SK-N-SH treated with all-trans-retinoic acid at 6 μM for 48 hours (cell line): ENCODE measurements at regions not wholly inside any gene's neighbourhood (a gene's known extent, or its start where the extent isn't known, plus 50 kb on each side); places are given as distances from the start of the nearest gene placed in this dataset.

Experiments used
- ATAC-seq: fragments of 200-7000 bp; cut with Tn5 transposase; 3 replicates; pipeline ENCODE4 v1.9.1; 2020; ENCODE audit warnings: mild to moderate bottlenecking, moderate library complexity
- ARNTL ChIP-seq: fragments of 450-650 bp; formaldehyde crosslinking; IDR thresholded peaks from 2 replicates; pipeline ENCODE4 v1.5.0; 2020; ENCODE audit warnings: low read depth, mild to moderate bottlenecking, moderate library complexity, borderline replicate concordance
- BACH2 ChIP-seq: fragments of 250-450 bp; sonication (Bioruptor Pico); IDR thresholded peaks from 2 replicates; pipeline ENCODE4 v1.9.0; 2021; ENCODE audit warnings: mild to moderate bottlenecking, borderline replicate concordance
- CSDC2 ChIP-seq: fragments of 250-450 bp; sonication (Bioruptor Pico); IDR thresholded peaks from 2 replicates; pipeline ENCODE4 v1.5.0; 2020; ENCODE audit warnings: mild to moderate bottlenecking, moderate library complexity
- ESRRG ChIP-seq: fragments of 250-450 bp; sonication (Bioruptor Pico); IDR thresholded peaks from 2 replicates; pipeline ENCODE4 v1.6.1; 2021; ENCODE audit warnings: mild to moderate bottlenecking
- GLIS3 ChIP-seq: fragments of 250-450 bp; sonication (Bioruptor Pico); IDR thresholded peaks from 2 replicates; pipeline ENCODE4 v1.5.0; 2020; ENCODE audit warnings: mild to moderate bottlenecking, moderate library complexity
- ISL1 ChIP-seq: fragments of 250-450 bp; sonication (Bioruptor Pico); IDR thresholded peaks from 2 replicates; pipeline ENCODE4 v2.1.2; 2022; ENCODE audit warnings: mild to moderate bottlenecking, moderate library complexity
- OSR1 ChIP-seq: fragments of 250-450 bp; sonication (Bioruptor Pico); IDR thresholded peaks from 2 replicates; pipeline ENCODE4 v1.8.0; 2022; ENCODE audit warnings: moderate library complexity, mild to moderate bottlenecking, inconsistent platforms
- PPARA ChIP-seq: fragments of 250-450 bp; sonication (Bioruptor Pico); IDR thresholded peaks from 2 replicates; pipeline ENCODE4 v1.5.0; 2020; ENCODE audit warnings: mild to moderate bottlenecking, borderline replicate concordance
- SNAI2 ChIP-seq: fragments of 250-450 bp; sonication (Bioruptor Pico); IDR thresholded peaks from 2 replicates; pipeline ENCODE4 v1.5.0; 2020; ENCODE audit warnings: mild to moderate bottlenecking, moderate library complexity
- TCF4 ChIP-seq: fragments of 250-450 bp; sonication (Bioruptor Pico); IDR thresholded peaks from 2 replicates; pipeline ENCODE4 v1.8.0; 2021; ENCODE audit warnings: mild to moderate bottlenecking, moderate library complexity, borderline replicate concordance
- TOX ChIP-seq: fragments of 250-450 bp; sonication (Bioruptor Pico); IDR thresholded peaks from 2 replicates; pipeline ENCODE4 v1.8.0; 2021; ENCODE audit warnings: mild to moderate bottlenecking, moderate library complexity, borderline replicate concordance
- ZC3H10 ChIP-seq: fragments of 250-450 bp; sonication (Bioruptor Pico); IDR thresholded peaks from 2 replicates; pipeline ENCODE4 v1.5.1; 2021; ENCODE audit warnings: mild to moderate bottlenecking, moderate library complexity
- ZFP3 ChIP-seq: fragments of 250-450 bp; sonication (Bioruptor Pico); IDR thresholded peaks from 2 replicates; pipeline ENCODE4 v1.5.0; 2020; ENCODE audit warnings: mild to moderate bottlenecking, moderate library complexity
- ZFP30 ChIP-seq: fragments of 450-650 bp; formaldehyde crosslinking; IDR thresholded peaks from 2 replicates; pipeline ENCODE4 v1.5.0; 2022; ENCODE audit warnings: mild to moderate bottlenecking, moderate library complexity
- ZNF565 ChIP-seq: fragments of 450-650 bp; formaldehyde crosslinking; conservative IDR thresholded peaks from 2 replicates; pipeline ENCODE4 v1.5.0; 2020; ENCODE audit warnings: low read depth, mild to moderate bottlenecking, moderate library complexity
- ZNF70 ChIP-seq: fragments of 450-650 bp; formaldehyde crosslinking; IDR thresholded peaks from 2 replicates; pipeline ENCODE4 v1.5.0; 2020; ENCODE audit warnings: mild to moderate bottlenecking, moderate library complexity
- ZNF8 ChIP-seq: fragments of 450-650 bp; formaldehyde crosslinking; IDR thresholded peaks from 2 replicates; pipeline ENCODE4 v1.5.0; 2020; ENCODE audit warnings: mild to moderate bottlenecking, moderate library complexity
- TF ChIP-seq, protein P1 (sequence below): fragments of 250-450 bp; sonication (Bioruptor Pico); IDR thresholded peaks from 2 replicates; pipeline ENCODE4 v1.8.0; 2021; ENCODE audit warnings: low read depth, mild to moderate bottlenecking, moderate library complexity, borderline replicate concordance
- TF ChIP-seq, protein P2 (sequence below): fragments of 250-450 bp; sonication (Bioruptor Pico); IDR thresholded peaks from 2 replicates; pipeline ENCODE4 v1.8.0; 2020; ENCODE audit warnings: mild to moderate bottlenecking, moderate library complexity, borderline replicate concordance
- TF ChIP-seq, protein P3 (sequence below): fragments of 250-450 bp; sonication (Bioruptor Pico); IDR thresholded peaks from 2 replicates; pipeline ENCODE4 v1.5.1; 2020; ENCODE audit warnings: low read depth, mild to moderate bottlenecking, moderate library complexity
- TF ChIP-seq, protein P4 (sequence below): fragments of 250-450 bp; sonication (Bioruptor Pico); IDR thresholded peaks from 2 replicates; pipeline ENCODE4 v1.5.1; 2021; ENCODE audit warnings: mild to moderate bottlenecking, moderate library complexity

DNA sequence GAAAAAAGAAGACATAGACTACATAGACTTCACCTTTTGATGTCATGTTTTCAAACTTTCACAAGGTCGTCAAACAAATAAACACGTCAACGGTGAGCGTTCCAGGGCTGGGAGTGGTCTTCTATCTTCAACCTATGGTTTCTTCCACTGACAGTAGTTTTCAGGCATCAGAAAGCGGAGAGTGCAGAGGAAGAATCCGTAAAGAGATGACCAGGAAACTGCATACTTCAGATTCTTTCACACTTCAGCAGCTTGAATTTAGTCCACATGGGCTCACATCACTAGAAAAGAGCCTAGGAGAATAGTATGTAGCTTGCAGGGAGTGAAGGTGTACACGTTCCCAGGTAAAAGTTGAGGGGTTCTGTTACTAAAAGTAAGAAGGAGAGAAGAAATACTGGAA is 58.5 kb downstream of the NPY1R start:
- no peak for ATAC-seq
- TF ChIP-seq, protein P1, sequence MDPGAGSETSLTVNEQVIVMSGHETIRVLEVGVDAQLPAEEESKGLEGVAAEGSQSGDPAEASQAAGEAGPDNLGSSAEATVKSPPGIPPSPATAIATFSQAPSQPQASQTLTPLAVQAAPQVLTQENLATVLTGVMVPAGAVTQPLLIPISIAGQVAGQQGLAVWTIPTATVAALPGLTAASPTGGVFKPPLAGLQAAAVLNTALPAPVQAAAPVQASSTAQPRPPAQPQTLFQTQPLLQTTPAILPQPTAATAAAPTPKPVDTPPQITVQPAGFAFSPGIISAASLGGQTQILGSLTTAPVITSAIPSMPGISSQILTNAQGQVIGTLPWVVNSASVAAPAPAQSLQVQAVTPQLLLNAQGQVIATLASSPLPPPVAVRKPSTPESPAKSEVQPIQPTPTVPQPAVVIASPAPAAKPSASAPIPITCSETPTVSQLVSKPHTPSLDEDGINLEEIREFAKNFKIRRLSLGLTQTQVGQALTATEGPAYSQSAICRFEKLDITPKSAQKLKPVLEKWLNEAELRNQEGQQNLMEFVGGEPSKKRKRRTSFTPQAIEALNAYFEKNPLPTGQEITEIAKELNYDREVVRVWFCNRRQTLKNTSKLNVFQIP (CRISPR knock-in tag): no peak
- TF ChIP-seq GLIS3 (CRISPR knock-in tag) (no peak), ZFP3 (no peak), ZNF565 (CRISPR knock-in tag) (no peak), CSDC2 (CRISPR knock-in tag) (no peak), ISL1 (CRISPR knock-in tag) (no peak)
- TF ChIP-seq, protein P2, sequence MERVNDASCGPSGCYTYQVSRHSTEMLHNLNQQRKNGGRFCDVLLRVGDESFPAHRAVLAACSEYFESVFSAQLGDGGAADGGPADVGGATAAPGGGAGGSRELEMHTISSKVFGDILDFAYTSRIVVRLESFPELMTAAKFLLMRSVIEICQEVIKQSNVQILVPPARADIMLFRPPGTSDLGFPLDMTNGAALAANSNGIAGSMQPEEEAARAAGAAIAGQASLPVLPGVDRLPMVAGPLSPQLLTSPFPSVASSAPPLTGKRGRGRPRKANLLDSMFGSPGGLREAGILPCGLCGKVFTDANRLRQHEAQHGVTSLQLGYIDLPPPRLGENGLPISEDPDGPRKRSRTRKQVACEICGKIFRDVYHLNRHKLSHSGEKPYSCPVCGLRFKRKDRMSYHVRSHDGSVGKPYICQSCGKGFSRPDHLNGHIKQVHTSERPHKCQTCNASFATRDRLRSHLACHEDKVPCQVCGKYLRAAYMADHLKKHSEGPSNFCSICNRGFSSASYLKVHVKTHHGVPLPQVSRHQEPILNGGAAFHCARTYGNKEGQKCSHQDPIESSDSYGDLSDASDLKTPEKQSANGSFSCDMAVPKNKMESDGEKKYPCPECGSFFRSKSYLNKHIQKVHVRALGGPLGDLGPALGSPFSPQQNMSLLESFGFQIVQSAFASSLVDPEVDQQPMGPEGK (CRISPR knock-in tag): no peak
- TF ChIP-seq, protein P3, sequence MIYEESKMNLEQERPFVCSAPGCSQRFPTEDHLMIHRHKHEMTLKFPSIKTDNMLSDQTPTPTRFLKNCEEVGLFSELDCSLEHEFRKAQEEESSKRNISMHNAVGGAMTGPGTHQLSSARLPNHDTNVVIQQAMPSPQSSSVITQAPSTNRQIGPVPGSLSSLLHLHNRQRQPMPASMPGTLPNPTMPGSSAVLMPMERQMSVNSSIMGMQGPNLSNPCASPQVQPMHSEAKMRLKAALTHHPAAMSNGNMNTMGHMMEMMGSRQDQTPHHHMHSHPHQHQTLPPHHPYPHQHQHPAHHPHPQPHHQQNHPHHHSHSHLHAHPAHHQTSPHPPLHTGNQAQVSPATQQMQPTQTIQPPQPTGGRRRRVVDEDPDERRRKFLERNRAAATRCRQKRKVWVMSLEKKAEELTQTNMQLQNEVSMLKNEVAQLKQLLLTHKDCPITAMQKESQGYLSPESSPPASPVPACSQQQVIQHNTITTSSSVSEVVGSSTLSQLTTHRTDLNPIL (CRISPR knock-in tag): no peak
- TF ChIP-seq, all 23 proteins: peak for 0

DNA sequence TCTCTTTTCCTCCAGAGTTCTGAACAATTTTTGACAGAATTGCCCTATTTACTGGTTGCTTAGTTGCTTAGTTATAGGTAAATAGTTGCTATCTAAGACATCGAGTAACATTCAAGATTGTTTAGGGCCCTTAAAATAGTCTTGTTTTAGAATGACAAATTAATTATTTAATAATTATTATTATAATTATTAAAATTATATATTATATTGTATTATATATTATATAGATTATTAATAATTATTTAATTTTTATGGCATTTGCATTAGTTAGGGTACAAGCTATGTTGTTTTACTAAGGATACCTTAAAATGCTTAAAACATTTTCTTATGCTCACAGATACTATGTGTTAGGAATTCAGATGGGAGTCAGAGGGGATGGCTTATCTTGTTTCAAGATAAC is 59.2 kb downstream of the NPY1R start:
- no peak for TF ChIP-seq ZFP3
- ATAC-seq: no peak

DNA sequence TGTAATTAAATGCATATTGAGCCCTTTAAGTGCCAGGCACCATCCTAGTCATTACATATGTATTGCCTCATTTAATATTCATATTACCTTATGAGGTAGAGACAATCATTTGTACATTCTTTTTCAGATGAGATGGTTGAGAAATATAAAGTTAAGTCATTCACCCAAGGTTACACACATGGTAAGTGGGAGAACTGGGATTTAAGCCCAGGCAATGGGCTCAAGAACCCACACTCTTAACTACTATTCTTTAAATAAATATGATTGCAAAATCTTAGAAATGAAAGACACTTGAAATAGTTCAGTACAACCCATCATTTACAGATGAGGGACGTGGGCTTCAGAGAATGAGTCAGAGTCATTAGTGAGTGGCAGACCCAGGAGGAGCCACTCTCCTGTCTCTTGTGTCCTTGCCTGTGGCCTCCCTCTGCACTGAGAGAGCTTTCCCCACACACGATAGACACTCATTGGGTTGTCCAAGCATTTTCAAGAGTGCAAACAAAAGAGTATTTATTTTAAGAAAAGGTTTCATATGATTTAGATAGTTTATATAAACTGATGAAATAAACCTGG is 60.8 kb downstream of the NPY1R start:
- TF ChIP-seq ESRRG (no peak), ZNF8 (CRISPR knock-in tag) (no peak)
- ATAC-seq: no peak

DNA sequence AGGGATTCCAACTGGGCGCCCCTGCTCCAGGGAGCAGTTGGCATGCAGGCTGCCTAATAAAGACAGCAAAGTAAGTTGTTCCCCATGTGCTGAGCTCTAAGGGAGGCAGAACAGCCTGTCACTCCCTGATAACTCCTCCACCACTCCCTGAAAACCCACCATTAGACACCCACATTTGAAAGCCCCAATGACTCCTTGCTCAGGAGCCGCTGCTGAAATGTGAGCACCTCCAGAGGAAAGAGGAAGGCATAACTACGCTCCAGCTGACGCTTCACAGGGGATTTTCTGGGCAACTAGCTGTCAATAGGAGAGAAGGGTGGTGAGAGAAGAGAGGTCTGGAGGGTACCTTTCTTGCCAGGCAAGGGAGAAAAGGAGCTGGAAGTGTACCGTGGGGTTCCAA is 62.5 kb downstream of the NPY1R start:
- TF ChIP-seq ESRRG: no peak
- no peak for TF ChIP-seq GLIS3 (CRISPR knock-in tag)
- no peak for TF ChIP-seq ZFP3
- TF ChIP-seq ARNTL (CRISPR knock-in tag): no peak
- TF ChIP-seq ZNF565 (CRISPR knock-in tag): no peak
- TF ChIP-seq BACH2 (CRISPR knock-in tag): no peak
- no peak for ATAC-seq

DNA sequence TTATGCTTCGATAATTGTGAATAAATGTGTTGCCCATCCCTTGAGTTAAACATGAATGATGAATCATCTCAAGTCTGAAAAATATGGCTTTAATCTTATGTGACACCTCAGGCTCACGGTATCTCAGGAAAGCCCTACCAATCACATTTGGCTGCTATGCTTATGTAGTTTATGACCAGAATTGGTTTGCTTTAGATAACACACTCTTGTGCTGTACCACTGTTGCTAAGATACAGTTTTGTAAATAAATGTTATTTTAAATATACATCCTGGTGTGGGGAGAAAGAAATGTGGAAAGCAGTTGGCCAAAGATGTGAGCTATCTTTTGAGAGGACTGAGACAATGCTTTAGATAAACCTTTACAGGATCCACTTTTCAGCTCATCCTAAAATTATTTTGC is 63.2 kb downstream of the NPY1R start:
- ATAC-seq: no peak

DNA sequence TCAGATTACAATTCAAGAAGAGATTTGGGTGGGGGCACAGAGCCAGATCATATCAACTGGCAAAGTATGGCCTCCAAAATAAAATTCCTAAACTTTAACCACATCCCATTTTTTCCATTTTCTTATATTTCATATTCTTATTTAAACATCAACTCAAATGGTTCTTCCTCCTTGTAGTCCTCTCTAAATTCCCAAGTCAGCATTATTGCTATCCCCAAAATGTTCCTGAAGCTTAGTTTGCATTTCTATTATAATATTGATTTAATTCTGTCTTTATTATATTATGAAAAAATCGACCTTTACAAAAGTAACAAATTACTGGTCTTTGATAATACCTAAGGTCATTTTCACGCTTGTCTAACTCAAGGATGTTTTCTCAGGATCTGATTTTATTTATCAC is 67.5 kb downstream of the NPY1R start:
- no peak for ATAC-seq
- TF ChIP-seq SNAI2 (CRISPR knock-in tag): no peak
- no peak for TF ChIP-seq ZFP30 (CRISPR knock-in tag)
- TF ChIP-seq CSDC2 (CRISPR knock-in tag): no peak
- TF ChIP-seq, protein P4, sequence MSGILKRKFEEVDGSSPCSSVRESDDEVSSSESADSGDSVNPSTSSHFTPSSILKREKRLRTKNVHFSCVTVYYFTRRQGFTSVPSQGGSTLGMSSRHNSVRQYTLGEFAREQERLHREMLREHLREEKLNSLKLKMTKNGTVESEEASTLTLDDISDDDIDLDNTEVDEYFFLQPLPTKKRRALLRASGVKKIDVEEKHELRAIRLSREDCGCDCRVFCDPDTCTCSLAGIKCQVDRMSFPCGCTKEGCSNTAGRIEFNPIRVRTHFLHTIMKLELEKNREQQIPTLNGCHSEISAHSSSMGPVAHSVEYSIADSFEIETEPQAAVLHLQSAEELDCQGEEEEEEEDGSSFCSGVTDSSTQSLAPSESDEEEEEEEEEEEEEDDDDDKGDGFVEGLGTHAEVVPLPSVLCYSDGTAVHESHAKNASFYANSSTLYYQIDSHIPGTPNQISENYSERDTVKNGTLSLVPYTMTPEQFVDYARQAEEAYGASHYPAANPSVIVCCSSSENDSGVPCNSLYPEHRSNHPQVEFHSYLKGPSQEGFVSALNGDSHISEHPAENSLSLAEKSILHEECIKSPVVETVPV: no peak
- TF ChIP-seq BACH2 (CRISPR knock-in tag): no peak
- TF ChIP-seq ZNF70: no peak
- TF ChIP-seq, protein P3 (CRISPR knock-in tag): no peak
- no peak for TF ChIP-seq ESRRG
- TF ChIP-seq OSR1: no peak
- no peak for TF ChIP-seq ZFP3
- TF ChIP-seq ZNF565 (CRISPR knock-in tag): no peak
- no peak for TF ChIP-seq ARNTL (CRISPR knock-in tag)
- TF ChIP-seq PPARA: no peak
- TF ChIP-seq ZC3H10 (CRISPR knock-in tag): no peak
- no peak for TF ChIP-seq ZNF8 (CRISPR knock-in tag)
- TF ChIP-seq GLIS3 (CRISPR knock-in tag): no peak
- TF ChIP-seq TCF4 (CRISPR knock-in tag): no peak
- no peak for TF ChIP-seq TOX (CRISPR knock-in tag)

More for the DNA sequence above, 63.2 kb downstream of the NPY1R start:
- no peak for TF ChIP-seq OSR1
- TF ChIP-seq, protein P4: no peak
- no peak for TF ChIP-seq ZC3H10 (CRISPR knock-in tag)
- no peak for TF ChIP-seq GLIS3 (CRISPR knock-in tag)
- TF ChIP-seq ZNF565 (CRISPR knock-in tag): no peak
